HUES48 (cell line): ENCODE measurements at regions not wholly inside any gene's neighbourhood (a gene's known extent, or its start where the extent isn't known, plus 50 kb on each side); places are given as distances from the start of the nearest gene placed in this dataset.
A peak's percentile ranks its signal among the peaks of the same experiment; 100 is the strongest.
"Not testable (repeated sequence)": the region's sequence is repeated elsewhere in the genome, so short reads cannot be mapped to it uniquely, and the experiment has no call there.

Source experiments
- H3K27ac ChIP-seq: one replicate; pipeline ENCODE4 v1.7.0; 2013; ENCODE audit warnings: low read depth, low read length, inconsistent platforms
- H3K27me3 ChIP-seq: 2 replicates; pipeline ENCODE4 v1.6.1; 2013; ENCODE audit warnings: mild to moderate bottlenecking, low read length; ENCODE audit not compliant: control insufficient read depth, insufficient read depth
- H3K36me3 ChIP-seq: 2 replicates; pipeline ENCODE4 v1.6.1; 2013; ENCODE audit warnings: low read length; ENCODE audit not compliant: control insufficient read depth, insufficient read depth
- H3K4me1 ChIP-seq: 2 replicates; pipeline ENCODE4 v1.6.1; 2013; ENCODE audit warnings: mild to moderate bottlenecking, low read length; ENCODE audit not compliant: control insufficient read depth, insufficient read depth
- H3K4me3 ChIP-seq: 2 replicates; pipeline ENCODE4 v1.5.1; 2013; ENCODE audit warnings: mild to moderate bottlenecking, low read depth, low read length
- H3K9ac ChIP-seq: 2 replicates; pipeline ENCODE4 v1.6.1; 2013; ENCODE audit warnings: mild to moderate bottlenecking, low read depth, low read length, moderate library complexity
- H3K9me3 ChIP-seq: 2 replicates; pipeline ENCODE4 v1.6.1; 2013; ENCODE audit warnings: low read length; ENCODE audit not compliant: control insufficient read depth, insufficient read depth

DNA sequence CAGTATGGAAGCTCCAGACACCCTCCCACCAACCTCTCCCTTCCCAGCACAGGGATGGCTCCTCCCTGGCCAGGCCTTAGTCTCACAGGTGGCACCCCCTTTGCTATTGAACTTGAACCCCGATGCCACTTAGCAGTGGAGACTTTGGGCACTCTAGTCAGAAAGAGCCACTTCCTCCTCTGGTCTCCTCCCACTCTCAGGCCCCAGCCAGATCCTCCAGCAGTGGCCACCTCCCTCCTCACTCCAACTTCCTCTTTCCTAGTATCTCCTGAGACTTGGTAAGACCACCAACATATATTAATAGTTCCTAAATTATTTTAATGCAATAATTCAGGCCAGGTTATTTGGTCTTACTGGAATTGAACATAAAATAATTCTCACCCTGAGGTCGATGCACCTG lies 437.2 kb upstream of the ID2 start:
- H3K9me3 ChIP-seq: no peaks in the 10 kb centered on the region
- no peaks in the 10 kb centered on the region for H3K27me3 ChIP-seq
- H3K36me3 ChIP-seq: no peaks in the 10 kb centered on the region
- no peak overlapping the region for H3K9ac ChIP-seq
- no peak overlapping the region for H3K4me3 ChIP-seq
- H3K27ac ChIP-seq: no peak overlapping the region
- peaks cover 4% of the 10 kb centered on the region for H3K4me1 ChIP-seq

DNA sequence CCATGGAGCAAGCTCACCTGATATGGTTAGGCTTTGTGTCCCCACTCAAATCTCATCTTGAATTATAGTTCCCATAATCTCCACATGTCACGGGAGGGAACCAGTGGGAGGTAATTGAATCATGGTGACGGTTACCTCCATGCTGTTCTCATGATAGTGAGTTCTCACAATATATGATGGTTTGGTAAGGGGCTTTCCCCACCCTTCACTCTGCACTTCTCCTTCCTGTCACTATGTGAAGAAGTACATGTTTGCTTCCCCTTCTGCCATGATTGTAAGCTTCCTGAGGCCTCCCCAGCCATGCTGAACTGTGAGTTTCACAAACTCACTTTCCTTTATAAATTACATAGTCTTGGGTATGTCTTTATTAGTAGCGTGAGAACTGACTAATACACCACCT lies 435.7 kb upstream of the ID2 start:
- no peaks in the 10 kb centered on the region for H3K27me3 ChIP-seq
- no peak overlapping the region for H3K27ac ChIP-seq
- H3K4me3 ChIP-seq: no peak overlapping the region
- no peak overlapping the region for H3K9ac ChIP-seq
- peaks cover 4% of the 10 kb centered on the region; the same call in 1 of the 2 replicates for H3K9me3 ChIP-seq
- H3K36me3 ChIP-seq: no peaks in the 10 kb centered on the region
- no peaks in the 10 kb centered on the region for H3K4me1 ChIP-seq

DNA sequence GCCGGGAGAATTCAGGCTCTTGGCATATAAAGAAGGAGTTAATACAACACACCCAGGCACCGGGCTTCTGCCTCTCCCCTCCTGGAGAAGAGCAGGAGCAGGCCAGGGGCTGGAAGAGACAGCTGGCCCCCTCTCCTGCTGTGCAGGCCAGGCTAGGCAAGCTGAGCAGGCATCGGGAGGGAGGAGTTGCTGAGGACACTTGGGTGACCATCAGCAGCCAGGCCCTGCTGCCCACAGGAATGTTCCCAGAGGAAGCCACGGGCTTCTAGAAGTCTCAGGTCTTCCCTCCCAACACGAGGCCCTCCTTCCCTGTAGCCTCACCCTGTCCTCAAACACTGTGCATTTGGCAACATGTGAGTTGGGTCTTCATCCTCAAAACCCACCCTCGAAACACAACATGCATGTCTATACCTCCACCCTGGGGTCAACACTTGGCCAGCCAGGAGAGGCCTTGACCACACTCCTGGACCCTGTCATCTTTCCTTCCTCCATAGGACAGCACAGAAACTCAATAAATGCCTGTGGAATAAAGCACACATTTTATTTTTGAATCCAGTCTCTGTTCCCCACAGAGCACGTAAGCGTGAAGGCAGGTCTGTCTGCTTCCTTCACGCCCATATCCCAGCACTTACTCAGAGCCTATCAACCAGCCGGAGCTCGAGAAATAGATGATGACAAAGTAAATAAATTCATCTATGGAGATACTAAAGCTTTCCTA lies 433.8 kb upstream of the ID2 start:
- Histone ChIP-seq H3K36me3 (no peaks in the 10 kb centered on the region), H3K9me3 (peaks cover 4% of the 10 kb centered on the region; the same call in 1 of the 2 replicates), H3K4me1 (no peaks in the 10 kb centered on the region), H3K27ac (no peak overlapping the region), H3K9ac (no peak overlapping the region), H3K27me3 (no peaks in the 10 kb centered on the region), H3K4me3 (no peak overlapping the region)

DNA sequence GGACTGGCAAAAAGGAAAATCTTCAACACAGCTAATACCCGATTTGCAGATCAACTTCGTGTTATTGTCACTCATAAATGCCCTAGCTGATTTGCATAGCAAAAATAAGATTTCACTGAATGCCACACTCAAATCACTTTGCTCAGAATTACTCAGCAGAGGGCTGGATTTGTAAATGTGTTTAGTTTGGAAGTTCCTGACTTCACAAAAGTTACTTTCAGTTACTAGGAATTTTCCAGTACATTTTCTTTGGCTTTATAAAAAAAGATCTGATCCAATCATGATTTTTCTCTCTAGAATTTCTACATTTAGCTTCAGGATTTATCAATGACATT lies 433.3 kb upstream of the ID2 start:
- H3K27ac ChIP-seq: no peak overlapping the region
- H3K9ac ChIP-seq: no peak overlapping the region
- no peaks in the 10 kb centered on the region for H3K27me3 ChIP-seq
- peaks cover 4% of the 10 kb centered on the region; the same call in 1 of the 2 replicates for H3K9me3 ChIP-seq
- no peak overlapping the region for H3K4me3 ChIP-seq
- H3K4me1 ChIP-seq: no peaks in the 10 kb centered on the region
- H3K36me3 ChIP-seq: no peaks in the 10 kb centered on the region

DNA sequence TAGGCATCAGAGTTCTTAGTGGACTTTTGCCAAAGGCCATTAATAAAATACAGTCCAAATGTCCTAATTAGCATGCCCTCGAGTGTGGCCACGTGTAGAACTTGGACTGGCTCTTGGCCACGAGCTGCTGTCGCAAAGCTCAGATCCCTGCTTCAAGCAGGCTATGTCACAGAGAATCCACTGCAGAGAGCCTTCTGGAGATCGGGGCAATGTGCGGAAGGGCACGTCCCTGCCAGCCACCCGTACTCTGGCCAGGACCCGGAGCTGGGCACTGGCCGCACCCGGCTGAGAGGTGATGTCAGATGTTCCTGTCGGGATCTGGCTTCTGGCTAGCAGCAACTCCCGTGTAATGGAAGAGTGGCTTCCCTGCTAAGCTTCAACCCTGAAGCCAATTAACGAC lies 432.7 kb upstream of the ID2 start:
- Histone ChIP-seq H3K27ac (no peak overlapping the region), H3K36me3 (no peaks in the 10 kb centered on the region), H3K9me3 (peaks cover 4% of the 10 kb centered on the region; the same call in 1 of the 2 replicates), H3K4me3 (no peak overlapping the region), H3K9ac (no peak overlapping the region), H3K27me3 (no peaks in the 10 kb centered on the region), H3K4me1 (no peaks in the 10 kb centered on the region)

DNA sequence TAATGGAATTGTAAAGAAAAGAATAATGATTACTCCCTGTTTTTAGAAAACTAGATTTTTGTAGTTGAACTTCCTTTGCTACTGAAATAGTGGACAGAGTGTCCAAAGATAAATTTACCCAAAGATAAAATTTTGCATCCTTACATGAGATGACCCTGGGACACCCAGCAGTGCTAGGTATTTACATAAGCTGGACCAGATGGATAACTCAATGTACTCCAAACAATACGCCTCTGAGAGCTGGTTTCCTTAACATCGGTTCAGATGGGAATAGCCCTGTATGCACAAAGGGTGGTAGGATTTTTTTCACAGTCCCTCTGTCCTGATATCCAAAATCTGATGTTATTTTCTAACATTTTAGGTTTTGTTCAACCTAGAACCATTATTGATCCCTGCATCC lies 432.1 kb upstream of the ID2 start:
- peaks cover 1% of the 10 kb centered on the region for H3K4me1 ChIP-seq
- no peaks in the 10 kb centered on the region for H3K27me3 ChIP-seq
- no peak overlapping the region for H3K27ac ChIP-seq
- no peak overlapping the region for H3K9ac ChIP-seq
- peaks cover 4% of the 10 kb centered on the region; the same call in 1 of the 2 replicates for H3K9me3 ChIP-seq
- H3K36me3 ChIP-seq: no peaks in the 10 kb centered on the region
- H3K4me3 ChIP-seq: no peak overlapping the region

DNA sequence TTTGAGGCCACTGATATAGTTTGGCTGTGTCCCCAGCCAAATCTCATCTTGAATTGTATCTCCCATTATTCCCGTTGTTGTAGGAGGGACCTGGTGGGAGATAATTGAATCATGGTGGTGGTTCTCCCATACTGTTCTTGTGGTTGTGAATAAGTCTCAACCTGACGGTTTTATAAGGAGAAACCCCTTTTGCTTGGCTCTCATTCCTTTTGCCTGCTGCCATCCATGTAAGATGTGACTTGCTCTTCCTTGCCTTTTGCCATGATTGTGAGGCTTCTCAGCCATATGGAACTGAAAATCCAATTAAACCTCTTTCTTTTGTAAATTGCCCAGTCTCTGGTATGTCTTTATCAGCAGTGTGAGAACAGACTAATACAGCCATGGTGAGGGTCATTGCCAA lies 431.6 kb upstream of the ID2 start:
- H3K36me3 ChIP-seq: not testable (repeated sequence)

DNA sequence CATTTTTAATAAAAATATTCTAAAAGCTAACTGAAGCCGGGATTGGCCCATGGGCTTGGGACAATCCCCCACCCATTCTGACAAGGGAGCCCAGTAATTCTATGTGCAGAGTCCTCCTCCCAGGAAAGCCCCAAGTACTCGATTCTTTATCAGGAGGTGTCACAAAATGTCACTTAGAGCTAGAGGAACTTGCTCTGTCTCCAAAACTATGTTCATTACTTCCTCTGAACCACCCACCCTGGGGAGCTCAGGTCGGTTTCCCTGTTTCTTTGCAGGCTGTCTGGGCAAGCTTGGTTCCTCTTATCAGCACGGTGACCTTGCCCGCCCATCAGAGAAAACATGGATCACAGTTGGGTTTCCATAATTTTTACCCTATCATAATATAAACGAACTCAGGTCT lies 430.6 kb upstream of the ID2 start:
- no peaks in the 10 kb centered on the region for H3K36me3 ChIP-seq
- no peak overlapping the region for H3K27ac ChIP-seq
- H3K27me3 ChIP-seq: no peaks in the 10 kb centered on the region
- no peak overlapping the region for H3K4me3 ChIP-seq
- peaks cover 4% of the 10 kb centered on the region; the same call in 1 of the 2 replicates for H3K9me3 ChIP-seq
- H3K4me1 ChIP-seq: peaks cover 14% of the 10 kb centered on the region
- H3K9ac ChIP-seq: no peak overlapping the region

More for the DNA sequence above, 431.6 kb upstream of the ID2 start:
- H3K9me3 ChIP-seq, H3K4me3 ChIP-seq, H3K27me3 ChIP-seq, H3K4me1 ChIP-seq, H3K9ac ChIP-seq, H3K27ac ChIP-seq: not testable (repeated sequence)

DNA sequence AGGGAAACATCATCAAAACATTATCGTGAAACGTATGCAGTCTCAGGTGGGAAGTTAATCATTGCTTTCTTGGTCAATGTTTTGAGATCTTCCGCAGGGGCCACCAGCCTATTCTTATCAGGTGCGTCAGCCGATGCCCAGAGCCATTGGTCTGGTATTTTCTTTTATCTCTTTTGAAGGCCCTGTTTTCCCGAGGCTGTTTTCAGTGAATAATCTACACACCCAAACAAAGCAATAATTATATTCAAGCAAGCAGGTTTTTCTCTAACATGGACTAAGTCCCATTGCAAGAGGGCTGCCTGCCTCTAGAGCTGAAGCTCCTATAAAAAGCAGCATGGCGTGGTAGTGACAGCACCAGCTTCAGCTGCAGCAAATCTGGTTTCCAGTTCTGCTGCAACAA lies 430.0 kb upstream of the ID2 start:
- Histone ChIP-seq H3K27ac (no peak overlapping the region), H3K9ac (no peak overlapping the region), H3K4me3 (no peak overlapping the region), H3K27me3 (no peaks in the 10 kb centered on the region), H3K36me3 (no peaks in the 10 kb centered on the region), H3K9me3 (peaks cover 4% of the 10 kb centered on the region; the same call in 1 of the 2 replicates), H3K4me1 (peaks cover 14% of the 10 kb centered on the region)

DNA sequence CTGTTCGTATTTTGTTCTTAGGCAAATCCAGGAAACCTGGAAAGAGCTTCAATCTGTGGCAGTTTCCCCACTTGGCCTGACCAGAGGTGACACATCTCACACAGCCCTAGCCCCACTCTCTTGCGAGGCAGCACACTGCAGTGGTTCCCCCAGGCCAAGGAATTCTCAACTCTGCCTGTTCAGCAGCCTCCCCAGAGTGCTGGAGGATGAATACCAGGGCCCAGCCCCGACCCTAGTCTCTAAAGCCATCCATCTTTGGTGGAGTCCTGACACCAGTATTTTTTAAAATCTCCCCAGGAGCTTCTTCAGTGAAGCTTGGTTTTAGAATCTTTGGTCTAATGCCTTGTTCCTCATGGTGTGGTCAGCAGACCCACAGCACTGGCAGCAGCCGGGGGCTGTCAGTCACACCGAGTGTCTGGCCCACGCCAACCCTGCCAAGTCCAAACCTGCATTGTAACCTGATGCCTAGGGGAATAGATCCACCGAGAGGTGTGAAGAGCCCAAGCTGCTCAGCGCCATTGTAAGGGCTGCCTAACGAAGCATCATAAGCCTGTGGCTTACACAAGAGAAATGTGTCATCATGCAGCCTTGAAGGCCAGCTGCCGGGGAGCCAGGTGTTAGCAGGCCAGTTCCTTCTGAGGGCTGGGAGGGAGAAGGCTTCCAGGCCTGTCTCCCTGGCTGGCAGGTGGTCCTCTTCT lies 428.7 kb upstream of the ID2 start:
- Histone ChIP-seq H3K4me1 (peaks cover 27% of the 10 kb centered on the region), H3K27ac (peak overlapping the region; percentile 91), H3K4me3 (no peak overlapping the region), H3K27me3 (no peaks in the 10 kb centered on the region), H3K36me3 (no peaks in the 10 kb centered on the region), H3K9me3 (peaks cover 4% of the 10 kb centered on the region; the same call in 1 of the 2 replicates), H3K9ac (no peak overlapping the region)

DNA sequence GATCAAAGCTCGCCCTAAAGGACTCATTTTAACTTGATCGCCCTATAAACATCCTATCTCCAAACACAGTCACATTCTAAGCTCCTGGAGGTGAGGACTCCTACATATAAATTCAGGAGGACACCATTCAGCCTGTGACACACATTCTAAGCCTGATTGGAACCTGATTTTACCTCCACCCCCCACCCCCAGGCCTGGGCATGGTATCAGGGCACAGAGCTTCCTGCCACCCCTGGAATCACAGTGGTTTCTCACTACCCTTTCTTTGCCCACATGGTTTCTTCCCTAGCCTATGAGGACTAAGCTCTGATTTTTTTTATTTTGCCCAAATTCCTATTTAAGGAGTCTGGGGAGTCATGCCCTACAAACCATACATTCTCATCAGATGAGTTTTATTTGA lies 428.1 kb upstream of the ID2 start:
- peaks cover 4% of the 10 kb centered on the region; the same call in 1 of the 2 replicates for H3K9me3 ChIP-seq
- H3K27ac ChIP-seq: peak overlapping the region; percentile 91
- no peaks in the 10 kb centered on the region for H3K36me3 ChIP-seq
- H3K9ac ChIP-seq: no peak overlapping the region
- peaks cover 30% of the 10 kb centered on the region for H3K4me1 ChIP-seq
- no peak overlapping the region for H3K4me3 ChIP-seq
- no peaks in the 10 kb centered on the region for H3K27me3 ChIP-seq
